Colon (tissue), 2 donors: ENCODE measurements at regions not wholly inside any gene's neighbourhood (a gene's known extent, or its start where the extent isn't known, plus 50 kb on each side); places are given as distances from the start of the nearest gene placed in this dataset.

ENCODE experiments used
- FAIRE-seq: peaks from 2 replicates; lab custom pipeline; 2012; peaks lifted over from hg19 to GRCh38; lab: Jason Lieb, UNC
- donor health status: control.
- donor health status: control.

GRCh38 chr6:166046982-166047381, 120.7 kb downstream of the TBXT start:
- FAIRE-seq: no peak

- no peak for FAIRE-seq
Measured at GRCh38 chr6:166046226-166046625, 121.4 kb downstream of the TBXT start.

GRCh38 chr6:166045860-166046200, 121.8 kb downstream of the TBXT start:
- FAIRE-seq: no peak

GRCh38 chr6:166045173-166045859, 122.3 kb downstream of the TBXT start:
- FAIRE-seq: no peak

- no peak for FAIRE-seq
Measured at GRCh38 chr6:166041277-166041676, 126.4 kb downstream of the TBXT start.

- no peak for FAIRE-seq
Measured at GRCh38 chr6:166040292-166040691, 127.4 kb downstream of the TBXT start.

- FAIRE-seq: no peak
Measured at GRCh38 chr6:166036316-166037095, 131.1 kb downstream of the TBXT start.

- FAIRE-seq: no peak
Measured at GRCh38 chr6:166032366-166033200, 135.1 kb downstream of the TBXT start.

- FAIRE-seq: no peak
Measured at GRCh38 chr6:166031275-166031674, 136.4 kb downstream of the TBXT start.

GRCh38 chr6:166029506-166029905, 138.1 kb downstream of the TBXT start:
- no peak for FAIRE-seq

GRCh38 chr6:166027761-166028160, 139.9 kb downstream of the TBXT start:
- FAIRE-seq: no peak

- no peak for FAIRE-seq
Measured at GRCh38 chr6:166026586-166027126, 141.0 kb downstream of the TBXT start.

- no peak for FAIRE-seq
Measured at GRCh38 chr6:166025149-166025898, 142.3 kb downstream of the TBXT start.

GRCh38 chr6:166024252-166024651, 143.4 kb downstream of the TBXT start:
- no peak for FAIRE-seq

GRCh38 chr6:166023273-166023989, 144.2 kb downstream of the TBXT start:
- FAIRE-seq: no peak

GRCh38 chr6:166021429-166021828, 146.2 kb downstream of the TBXT start:
- peak; percentile 53 for FAIRE-seq

- no peak for FAIRE-seq
Measured at GRCh38 chr6:166019214-166019613, 148.4 kb downstream of the TBXT start.

- no peak for FAIRE-seq
Measured at GRCh38 chr6:166017032-166017635, 150.5 kb downstream of the TBXT start.

- FAIRE-seq: no peak
Measured at GRCh38 chr6:166014966-166015365, 152.7 kb downstream of the TBXT start.

- no peak for FAIRE-seq
Measured at GRCh38 chr6:166010136-166010960, 157.3 kb downstream of the TBXT start.
